CD14-positive monocyte (primary cell): ENCODE measurements at regions not wholly inside any gene's neighbourhood (a gene's known extent, or its start where the extent isn't known, plus 50 kb on each side); places are given as distances from the start of the nearest gene placed in this dataset.

ENCODE experiments used
- DNase-seq, 3 donors: peaks; one replicate each; pipeline ENCODE4 v3.0.0-alpha.2; 2011 to 2022
- H2AFZ ChIP-seq: 2 replicates; pipeline ENCODE4 v1.6.0; 2012; ENCODE audit warnings: mild to moderate bottlenecking, low read depth, low read length, inconsistent platforms; ENCODE audit not compliant: insufficient read depth, poor library complexity, severe bottlenecking
- H3K27ac ChIP-seq, 2 donors: 1 replicate in 1 of 2; 2 replicates in 1 of 2; pipeline ENCODE4 v1.5.1; 2012 to 2013; ENCODE audit warnings: low read length in 2 of 2, control low read depth in 1 of 2, inconsistent platforms in 1 of 2, low read depth in 1 of 2, mild to moderate bottlenecking in 1 of 2
- H3K27me3 ChIP-seq, 2 donors: one replicate each; pipeline versions ENCODE4 v1.6.0 to v1.6.1; 2011 to 2013; ENCODE audit warnings: low read length in 2 of 2; ENCODE audit not compliant: control insufficient read depth in 2 of 2, insufficient read depth in 2 of 2
- H3K36me3 ChIP-seq, 2 donors: replicated peaks in 1 of 2; 1 replicate in 1 of 2; 2 replicates in 1 of 2; pipeline versions ENCODE4 v1.5.1 to v1.6.1; 2012 to 2013; ENCODE audit warnings: low read length in 2 of 2, control low read depth in 1 of 2, inconsistent platforms in 1 of 2, mild to moderate bottlenecking in 1 of 2; ENCODE audit not compliant: insufficient read depth in 2 of 2, control insufficient read depth in 1 of 2
- H3K4me1 ChIP-seq, 2 donors: 1 replicate in 1 of 2; 2 replicates in 1 of 2; pipeline versions ENCODE4 v1.5.1 to v1.6.1; 2012 to 2013; ENCODE audit warnings: low read length in 2 of 2, control low read depth in 1 of 2, inconsistent platforms in 1 of 2, mild to moderate bottlenecking in 1 of 2, moderate library complexity in 1 of 2; ENCODE audit not compliant: insufficient read depth in 2 of 2, control insufficient read depth in 1 of 2
- H3K4me2 ChIP-seq: replicated peaks from 2 replicates; pipeline ENCODE3; 2012; ENCODE audit warnings: low read length, moderate library complexity, mild to moderate bottlenecking; ENCODE audit not compliant: poor library complexity, severe bottlenecking; ENCODE audit errors: extremely low read depth
- H3K4me3 ChIP-seq, 3 experiments: fragments of 200-600 bp in 1 of 3; sonication (generic) in 1 of 3; replicated peaks in 1 of 3; 1 replicate in 2 of 3; 2 replicates in 1 of 3; pipeline ENCODE4 v1.5.1; 2011 to 2013; ENCODE audit warnings: low read length in 3 of 3, mild to moderate bottlenecking in 3 of 3, control low read depth in 2 of 3, low read depth in 2 of 3, inconsistent platforms in 1 of 3, moderate library complexity in 1 of 3
- H3K79me2 ChIP-seq: 2 replicates; pipeline ENCODE4 v1.6.0; 2012; ENCODE audit warnings: mild to moderate bottlenecking, control low read depth, inconsistent platforms, low read length, moderate library complexity; ENCODE audit not compliant: insufficient read depth
- H3K9ac ChIP-seq: 2 replicates; pipeline ENCODE4 v1.6.0; 2017; ENCODE audit warnings: low read length, mild to moderate bottlenecking; ENCODE audit not compliant: insufficient read depth, poor library complexity, severe bottlenecking
- H3K9me3 ChIP-seq, 2 donors: replicated peaks in 1 of 2; 1 replicate in 1 of 2; 2 replicates in 1 of 2; pipeline versions ENCODE4 v1.5.1 to v1.6.1; 2012 to 2013; ENCODE audit warnings: low read length in 2 of 2, control low read depth in 1 of 2; ENCODE audit not compliant: control insufficient read depth in 1 of 2, insufficient read depth in 1 of 2
- H4K20me1 ChIP-seq: 2 replicates; pipeline ENCODE4 v1.6.0; 2012; ENCODE audit warnings: mild to moderate bottlenecking, low read length, control low read depth, moderate library complexity; ENCODE audit not compliant: insufficient read depth
- H3K27ac Mint-ChIP-seq, 7 donors: one replicate each; pipeline ENCODE4 v1.8.0; 2020; ENCODE audit warnings: mild to moderate bottlenecking in 7 of 7, mixed read lengths in 7 of 7, moderate library complexity in 6 of 7, inconsistent platforms in 2 of 7
- H3K27me3 Mint-ChIP-seq, 3 donors: one replicate each; pipeline ENCODE4 v1.8.0; 2021 to 2022; ENCODE audit warnings: low read depth in 3 of 3, mild to moderate bottlenecking in 3 of 3, mixed read lengths in 3 of 3, moderate library complexity in 3 of 3, inconsistent platforms in 1 of 3
- H3K36me3 Mint-ChIP-seq, 2 donors: one replicate each; pipeline ENCODE4 v1.8.0; 2020; ENCODE audit warnings: mixed read lengths in 2 of 2, inconsistent platforms in 1 of 2, mild to moderate bottlenecking in 1 of 2
- H3K4me1 Mint-ChIP-seq: one replicate; pipeline ENCODE4 v1.8.0; 2020; ENCODE audit warnings: mild to moderate bottlenecking, mixed read lengths
- H3K4me3 Mint-ChIP-seq, 2 donors: one replicate each; pipeline ENCODE4 v1.8.0; 2020; ENCODE audit warnings: mild to moderate bottlenecking in 2 of 2, mixed read lengths in 2 of 2, moderate library complexity in 1 of 2
- H3K9me3 Mint-ChIP-seq, 7 donors: one replicate each; pipeline ENCODE4 v1.8.0; 2020 to 2022; ENCODE audit warnings: mixed read lengths in 7 of 7, mild to moderate bottlenecking in 6 of 7, moderate library complexity in 6 of 7, inconsistent platforms in 2 of 7
- CTCF ChIP-seq: fragments of 200-600 bp; IDR thresholded peaks from one replicate; pipeline ENCODE4 v1.8.0; 2022; ENCODE audit warnings: antibody characterized with exemption, mild to moderate bottlenecking
- WGBS: methylation state at CpG from one replicate; pipeline ENCODE4 v1.1.5; 2013; ENCODE audit warnings: missing lambda C conversion rate; ENCODE audit not compliant: insufficient coverage; 5-methylcytosine and 5-hydroxymethylcytosine counted together
- intact Hi-C, 2 donors: fragments of 100-400 bp; cut with micrococcal nuclease; formaldehyde crosslinking; loops; one replicate each; pipeline versions ENCODE4 v1.15.0 to v1.15.1; 2023

GRCh38 chr2:43034921-43035320 lies 191.5 kb downstream of the ZFP36L2 start:
- no peak for DNase-seq
- Histone ChIP-seq H3K27me3 (no peaks in the 10 kb centered on the region), H3K27ac (no peak overlapping the region), H3K36me3 (no peaks in the 10 kb centered on the region), H3K9me3 (no peaks in the 10 kb centered on the region), H2AFZ (no peak overlapping the region), H3K9ac (no peak overlapping the region), H3K4me3 (no peak overlapping the region), H4K20me1 (no peaks in the 10 kb centered on the region), H3K79me2 (no peaks in the 10 kb centered on the region), H3K4me2 (no peak overlapping the region), H3K4me1 (peaks cover 17 to 22% of the 10 kb centered on the region in 2 donors)
- 100% methylated on average over 1 of the region's 7 CpGs for WGBS
- no peak for TF ChIP-seq CTCF
- Mint-ChIP-seq H3K36me3 (peaks cover 0 to 7% of the 10 kb centered on the region in 2 donors), H3K27ac (no peak overlapping the region), H3K4me1 (peaks cover 21% of the 10 kb centered on the region), H3K4me3 (no peak overlapping the region), H3K27me3 (peaks cover 0 to 2% (median 2%) of the 10 kb centered on the region in 3 donors), H3K9me3 (no peaks in the 10 kb centered on the region)
- intact Hi-C loops: loop anchor here in 1 of 2 donors (5.0 kb wide), 1 partner anchor 37 kb away; no protein-coding TSS in a partner anchor

GRCh38 chr2:43034242-43034619 lies 192.2 kb downstream of the ZFP36L2 start:
- H3K27ac ChIP-seq: no peak overlapping the region
- no peaks in the 10 kb centered on the region for H3K9me3 ChIP-seq
- no peak for TF ChIP-seq CTCF
- H3K27me3 ChIP-seq: no peaks in the 10 kb centered on the region
- intact Hi-C loops: no loop called here
- H3K79me2 ChIP-seq: no peaks in the 10 kb centered on the region
- H3K9ac ChIP-seq: no peak overlapping the region
- H3K36me3 ChIP-seq: no peaks in the 10 kb centered on the region
- Mint-ChIP-seq H3K4me1 (peaks cover 14% of the 10 kb centered on the region), H3K9me3 (no peaks in the 10 kb centered on the region), H3K27ac (no peak overlapping the region), H3K4me3 (no peak overlapping the region), H3K27me3 (peaks cover 0 to 2% (median 2%) of the 10 kb centered on the region in 3 donors), H3K36me3 (peaks cover 0 to 7% of the 10 kb centered on the region in 2 donors)
- H3K4me1 ChIP-seq: peaks cover 10 to 15% of the 10 kb centered on the region in 2 donors
- no peak overlapping the region for H3K4me3 ChIP-seq
- H2AFZ ChIP-seq: no peak overlapping the region
- no peaks in the 10 kb centered on the region for H4K20me1 ChIP-seq
- DNase-seq: no peak
- WGBS: 100% methylated on average over 2 of the region's 2 CpGs
- H3K4me2 ChIP-seq: no peak overlapping the region
